Suprapubic skin (tissue), 4 donors: ENCODE measurements at regions not wholly inside any gene's neighbourhood (a gene's known extent, or its start where the extent isn't known, plus 50 kb on each side); places are given as distances from the start of the nearest gene placed in this dataset.
"Not testable (repeated sequence)": the region's sequence is repeated elsewhere in the genome, so short reads cannot be mapped to it uniquely, and the experiment has no call there.

Experiments used
- DNase-seq, 2 donors: peaks; one replicate each; pipeline ENCODE4 v3.0.0-alpha.2; 2019; ENCODE audit warnings: low spot score in 2 of 2
- H3K27ac ChIP-seq: fragments of 200-600 bp; sonication (generic); one replicate; pipeline ENCODE4 v1.5.1; 2019
- H3K27me3 ChIP-seq: fragments of 200-600 bp; sonication (generic); one replicate; pipeline ENCODE4 v1.5.1; 2019
- H3K36me3 ChIP-seq: fragments of 200-600 bp; sonication (generic); one replicate; pipeline ENCODE4 v1.5.1; 2019
- H3K4me1 ChIP-seq: fragments of 200-600 bp; sonication (generic); one replicate; pipeline ENCODE4 v1.5.1; 2019
- H3K4me3 ChIP-seq: fragments of 200-600 bp; sonication (generic); one replicate; pipeline ENCODE4 v1.5.1; 2019; ENCODE audit warnings: mild to moderate bottlenecking
- H3K9me3 ChIP-seq: fragments of 200-600 bp; sonication (generic); one replicate; pipeline ENCODE4 v1.5.1; 2019
- EP300 ChIP-seq: sonication (generic); formaldehyde crosslinking; IDR thresholded peaks from one replicate; pipeline ENCODE4 v1.6.1; 2017; ENCODE audit warnings: antibody characterized with exemption
- POLR2A ChIP-seq, 2 donors: fragments of 450-650 bp; IDR thresholded peaks; one replicate each; pipeline ENCODE4 v1.6.1; 2017; ENCODE audit warnings: antibody characterized with exemption in 2 of 2, mild to moderate bottlenecking in 2 of 2, moderate library complexity in 2 of 2
- POLR2AphosphoS5 ChIP-seq, 3 donors: sonication (generic); formaldehyde crosslinking; IDR thresholded peaks; one replicate each; pipeline ENCODE4 v1.6.1; 2017; ENCODE audit warnings: antibody characterized with exemption in 3 of 3
- WGBS: methylation state at CpG from one replicate; pipeline ENCODE4 v1.1.5; 2018; 5-methylcytosine and 5-hydroxymethylcytosine counted together
- TF ChIP-seq, protein P1 (sequence below), 2 donors: fragments of 200-600 bp in 1 of 2; fragments of 450-650 bp in 1 of 2; sonication (generic) in 1 of 2; IDR thresholded peaks; one replicate each; pipeline ENCODE4 v1.5.1; 2016 to 2019; ENCODE audit warnings: antibody characterized with exemption in 2 of 2, mild to moderate bottlenecking in 1 of 2, moderate library complexity in 1 of 2

DNA sequence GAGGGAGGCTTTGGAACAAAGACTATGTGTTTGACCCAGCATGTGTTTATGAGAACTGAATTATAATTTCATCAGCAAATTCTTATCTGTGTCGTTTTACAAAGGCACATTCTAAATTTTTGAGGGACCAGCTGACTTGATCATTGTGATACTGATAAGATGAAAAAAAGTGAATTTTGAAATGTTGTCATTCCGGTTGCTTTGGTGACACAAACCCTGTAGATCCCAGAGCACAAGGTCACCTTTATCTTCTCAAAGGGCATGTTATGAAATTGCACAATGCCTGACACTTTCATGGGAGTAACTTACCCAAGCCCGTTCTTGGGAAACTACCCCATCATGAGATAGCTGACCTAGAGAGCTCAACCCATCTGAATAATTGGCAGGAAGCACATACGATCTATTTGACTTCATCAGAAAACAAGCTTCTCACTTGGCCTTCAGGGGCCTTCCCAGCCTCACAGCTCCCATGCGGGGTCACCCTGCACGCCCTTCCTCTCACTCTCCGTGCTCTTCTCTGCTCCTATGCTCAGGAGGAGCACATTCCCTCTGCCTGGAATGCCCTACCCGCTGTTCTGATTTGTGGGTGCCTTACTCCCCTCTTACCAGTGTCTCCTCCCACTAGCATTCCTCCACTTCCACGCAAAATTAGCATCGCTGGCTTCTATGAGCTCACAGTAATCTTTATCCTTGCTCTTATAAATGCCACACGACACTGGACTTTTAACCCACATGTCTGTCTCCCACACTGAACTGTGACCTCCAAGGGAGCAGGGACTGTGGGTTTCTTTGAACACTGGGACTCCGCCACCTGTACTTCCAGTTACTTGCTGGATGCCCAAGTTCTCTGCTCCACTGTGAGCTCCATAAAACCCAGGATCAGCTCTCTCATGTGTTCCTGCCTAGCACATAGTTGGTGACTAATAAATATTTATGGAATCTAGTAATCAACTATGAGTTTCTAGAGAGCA, 555.8 kb upstream of the ID2 start:
- no peak overlapping the region for H3K27ac ChIP-seq
- TF ChIP-seq POLR2A (IDR thresholded peaks at IDR 0.05): no peak
- TF ChIP-seq EP300: no peak
- no peak for TF ChIP-seq POLR2AphosphoS5 (IDR thresholded peaks at IDR 0.05)
- TF ChIP-seq, protein P1, sequence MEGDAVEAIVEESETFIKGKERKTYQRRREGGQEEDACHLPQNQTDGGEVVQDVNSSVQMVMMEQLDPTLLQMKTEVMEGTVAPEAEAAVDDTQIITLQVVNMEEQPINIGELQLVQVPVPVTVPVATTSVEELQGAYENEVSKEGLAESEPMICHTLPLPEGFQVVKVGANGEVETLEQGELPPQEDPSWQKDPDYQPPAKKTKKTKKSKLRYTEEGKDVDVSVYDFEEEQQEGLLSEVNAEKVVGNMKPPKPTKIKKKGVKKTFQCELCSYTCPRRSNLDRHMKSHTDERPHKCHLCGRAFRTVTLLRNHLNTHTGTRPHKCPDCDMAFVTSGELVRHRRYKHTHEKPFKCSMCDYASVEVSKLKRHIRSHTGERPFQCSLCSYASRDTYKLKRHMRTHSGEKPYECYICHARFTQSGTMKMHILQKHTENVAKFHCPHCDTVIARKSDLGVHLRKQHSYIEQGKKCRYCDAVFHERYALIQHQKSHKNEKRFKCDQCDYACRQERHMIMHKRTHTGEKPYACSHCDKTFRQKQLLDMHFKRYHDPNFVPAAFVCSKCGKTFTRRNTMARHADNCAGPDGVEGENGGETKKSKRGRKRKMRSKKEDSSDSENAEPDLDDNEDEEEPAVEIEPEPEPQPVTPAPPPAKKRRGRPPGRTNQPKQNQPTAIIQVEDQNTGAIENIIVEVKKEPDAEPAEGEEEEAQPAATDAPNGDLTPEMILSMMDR (IDR thresholded peaks at IDR 0.05): no peak
- no peaks in the 10 kb centered on the region for H3K36me3 ChIP-seq
- no peaks in the 10 kb centered on the region for H3K4me1 ChIP-seq
- H3K27me3 ChIP-seq: no peaks in the 10 kb centered on the region
- no peak for DNase-seq
- H3K9me3 ChIP-seq: no peaks in the 10 kb centered on the region
- H3K4me3 ChIP-seq: no peak overlapping the region
- 85% methylated on average over 12 of the region's 12 CpGs for WGBS

DNA sequence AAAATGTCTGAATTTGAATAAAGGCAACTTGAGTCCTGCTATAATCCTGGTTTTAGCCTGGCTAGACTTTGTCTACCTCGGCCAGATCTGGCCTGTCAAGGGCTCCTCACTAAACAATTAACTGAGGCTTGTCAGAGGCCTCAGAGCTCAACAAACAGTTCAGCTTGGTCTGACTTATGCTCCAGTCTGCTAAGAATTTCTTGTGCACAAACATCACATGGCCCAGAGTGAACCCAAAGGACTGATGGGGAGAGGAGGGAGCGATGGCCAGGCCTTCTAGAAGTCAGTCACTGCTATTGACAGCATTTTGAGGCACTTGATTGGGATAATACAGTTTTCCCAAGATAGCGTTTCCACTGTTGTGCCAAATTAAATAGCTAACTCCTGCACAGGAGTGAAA, 555.1 kb upstream of the ID2 start:
- no peak overlapping the region for H3K4me3 ChIP-seq
- no peaks in the 10 kb centered on the region for H3K36me3 ChIP-seq
- H3K27ac ChIP-seq: no peak overlapping the region
- no peaks in the 10 kb centered on the region for H3K27me3 ChIP-seq
- no peak for TF ChIP-seq EP300
- TF ChIP-seq, protein P1 (IDR thresholded peaks at IDR 0.05): no peak
- TF ChIP-seq POLR2A (IDR thresholded peaks at IDR 0.05): no peak
- DNase-seq: no peak
- H3K9me3 ChIP-seq: no peaks in the 10 kb centered on the region
- H3K4me1 ChIP-seq: no peaks in the 10 kb centered on the region
- 94% methylated on average over 3 of the region's 3 CpGs for WGBS

DNA sequence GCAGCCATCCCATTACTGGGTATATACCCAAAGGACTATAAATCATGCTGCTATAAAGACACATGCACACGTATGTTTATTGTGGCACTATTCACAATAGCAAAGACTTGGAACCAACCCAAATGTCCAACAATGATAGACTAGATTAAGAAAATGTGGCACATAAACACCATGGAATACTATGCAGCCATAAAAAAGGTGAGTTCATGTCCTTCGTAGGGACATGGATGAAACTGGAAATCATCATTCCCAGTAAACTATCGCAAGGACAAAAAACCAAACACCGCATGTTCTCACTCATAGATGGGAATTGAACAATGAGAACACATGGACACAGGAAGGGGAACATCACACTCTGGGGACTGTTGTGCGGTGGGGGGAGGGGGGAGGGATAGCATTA, 550.4 kb upstream of the ID2 start:
- DNase-seq, H3K36me3 ChIP-seq, H3K4me1 ChIP-seq, H3K9me3 ChIP-seq, H3K27me3 ChIP-seq, H3K4me3 ChIP-seq, H3K27ac ChIP-seq: not testable (repeated sequence)
- WGBS: 93% methylated on average over 5 of the region's 5 CpGs

DNA sequence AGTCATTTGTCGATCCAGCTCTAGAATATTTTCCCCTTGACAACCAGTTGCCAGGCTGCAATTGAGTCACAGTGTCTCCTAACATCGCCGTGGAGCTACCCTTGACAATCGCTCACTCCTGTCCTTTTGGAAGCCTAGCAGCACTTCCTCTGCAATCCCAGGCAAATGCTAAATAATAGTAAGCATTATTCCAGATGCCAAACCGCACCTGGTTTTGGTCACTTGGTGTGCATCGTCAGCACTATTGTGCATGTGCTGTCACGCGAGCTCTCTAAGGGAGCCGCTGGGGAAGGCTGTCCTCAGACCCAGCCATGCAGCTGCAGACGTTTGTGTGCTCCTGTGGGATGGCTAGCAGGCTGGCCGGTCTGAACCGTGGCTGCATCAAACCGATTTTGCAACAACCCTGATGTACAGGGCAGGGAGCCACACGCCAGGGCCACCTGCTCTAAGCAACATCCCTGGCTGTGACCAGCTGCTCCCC, 549.5 kb upstream of the ID2 start:
- no peak for DNase-seq
- Histone ChIP-seq H3K27ac (no peak overlapping the region), H3K36me3 (no peaks in the 10 kb centered on the region), H3K9me3 (no peaks in the 10 kb centered on the region), H3K4me3 (no peak overlapping the region), H3K27me3 (peaks cover 6% of the 10 kb centered on the region), H3K4me1 (peaks cover 8% of the 10 kb centered on the region)
- WGBS: 47% methylated on average over 13 of the region's 14 CpGs
- TF ChIP-seq POLR2A (IDR thresholded peaks at IDR 0.05) (no peak), POLR2AphosphoS5 (IDR thresholded peaks at IDR 0.05) (no peak), EP300 (no peak)
- TF ChIP-seq, protein P1 (IDR thresholded peaks at IDR 0.05): no peak

DNA sequence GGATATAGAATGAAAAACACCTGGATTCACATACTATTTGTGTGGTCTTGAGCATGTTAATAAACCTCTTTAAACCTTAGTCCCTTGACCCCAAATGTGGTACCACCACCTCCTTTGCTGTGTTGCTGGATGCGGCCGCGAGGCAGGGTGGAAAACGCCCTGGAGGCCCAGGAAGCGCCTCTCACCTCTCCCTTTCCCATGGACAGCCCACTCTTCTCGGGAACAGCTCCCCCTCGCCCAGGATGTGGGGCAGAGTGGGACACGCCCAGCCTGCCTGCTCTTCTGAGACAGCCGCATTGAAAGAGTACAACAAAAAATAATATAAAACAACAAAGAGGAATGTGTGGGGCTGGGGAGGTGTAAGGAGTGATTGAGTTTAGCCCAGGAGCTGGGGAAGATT, 549.0 kb upstream of the ID2 start:
- Histone ChIP-seq H3K9me3 (no peaks in the 10 kb centered on the region), H3K27me3 (peaks cover 6% of the 10 kb centered on the region), H3K36me3 (no peaks in the 10 kb centered on the region), H3K4me3 (no peak overlapping the region), H3K27ac (no peak overlapping the region), H3K4me1 (peaks cover 8% of the 10 kb centered on the region)
- WGBS: 60% methylated on average over 9 of the region's 9 CpGs
- TF ChIP-seq POLR2AphosphoS5 (IDR thresholded peaks at IDR 0.05): no peak
- no peak for TF ChIP-seq POLR2A (IDR thresholded peaks at IDR 0.05)
- no peak for TF ChIP-seq EP300
- TF ChIP-seq, protein P1 (IDR thresholded peaks at IDR 0.05): no peak
- DNase-seq: no peak
